ENCODE measurements at regions not wholly inside any gene's neighbourhood (a gene's known extent, or its start where the extent isn't known, plus 50 kb on each side); places are given as distances from the start of the nearest gene placed in this dataset.

- no peak for TF ChIP-seq EZH2 (IDR thresholded peaks at IDR 0.05; ENCODE audit: insufficient read depth, low read length)
- TF ChIP-seq, protein P1, sequence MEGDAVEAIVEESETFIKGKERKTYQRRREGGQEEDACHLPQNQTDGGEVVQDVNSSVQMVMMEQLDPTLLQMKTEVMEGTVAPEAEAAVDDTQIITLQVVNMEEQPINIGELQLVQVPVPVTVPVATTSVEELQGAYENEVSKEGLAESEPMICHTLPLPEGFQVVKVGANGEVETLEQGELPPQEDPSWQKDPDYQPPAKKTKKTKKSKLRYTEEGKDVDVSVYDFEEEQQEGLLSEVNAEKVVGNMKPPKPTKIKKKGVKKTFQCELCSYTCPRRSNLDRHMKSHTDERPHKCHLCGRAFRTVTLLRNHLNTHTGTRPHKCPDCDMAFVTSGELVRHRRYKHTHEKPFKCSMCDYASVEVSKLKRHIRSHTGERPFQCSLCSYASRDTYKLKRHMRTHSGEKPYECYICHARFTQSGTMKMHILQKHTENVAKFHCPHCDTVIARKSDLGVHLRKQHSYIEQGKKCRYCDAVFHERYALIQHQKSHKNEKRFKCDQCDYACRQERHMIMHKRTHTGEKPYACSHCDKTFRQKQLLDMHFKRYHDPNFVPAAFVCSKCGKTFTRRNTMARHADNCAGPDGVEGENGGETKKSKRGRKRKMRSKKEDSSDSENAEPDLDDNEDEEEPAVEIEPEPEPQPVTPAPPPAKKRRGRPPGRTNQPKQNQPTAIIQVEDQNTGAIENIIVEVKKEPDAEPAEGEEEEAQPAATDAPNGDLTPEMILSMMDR (IDR thresholded peaks at IDR 0.05; ENCODE audit: insufficient read depth, low read depth, low read length), result no peak
These were observed 238.5 kb downstream of the NSUN3 start for GRCh38 chr3:94301366-94301765.

All from astrocyte (in vitro differentiated cells and primary cell).